Pancreas (tissue), 10 donors: ENCODE measurements at regions not wholly inside any gene's neighbourhood (a gene's known extent, or its start where the extent isn't known, plus 50 kb on each side); places are given as distances from the start of the nearest gene placed in this dataset.

ENCODE experiments used
- ATAC-seq, 4 donors: fragments of 200-7000 bp; cut with Tn5 transposase; one replicate each; pipeline versions ENCODE4 v1.8.0 to v1.9.1; 2020; ENCODE audit warnings: mild to moderate bottlenecking in 4 of 4, moderate library complexity in 4 of 4
- DNase-seq, 6 donors: peaks; one replicate each; pipeline ENCODE4 v3.0.0-alpha.2; 2020
- FAIRE-seq: peaks from 2 replicates; lab custom pipeline; 2012; peaks lifted over from hg19 to GRCh38; lab: Jason Lieb, UNC
- H3K27ac ChIP-seq, 4 donors: fragments of 200-600 bp; sonication (generic); 1 replicate in 3 of 4; 2 replicates in 1 of 4; pipeline versions ENCODE4 v1.5.0 to v1.8.0; 2020
- H3K27me3 ChIP-seq, 4 donors: fragments of 200-600 bp; one replicate each; pipeline ENCODE4 v1.8.0; 2021
- H3K36me3 ChIP-seq, 3 donors: fragments of 200-600 bp; sonication (generic) in 1 of 3; one replicate each; pipeline versions ENCODE4 v1.5.0 to v1.8.0; 2020 to 2021
- H3K4me1 ChIP-seq, 3 donors: fragments of 200-600 bp; one replicate each; pipeline ENCODE4 v1.8.0; 2021
- H3K4me3 ChIP-seq, 4 donors: fragments of 200-600 bp; sonication (generic) in 2 of 4; one replicate each; pipeline versions ENCODE4 v1.5.0 to v1.8.0; 2020 to 2021
- H3K9me3 ChIP-seq, 4 donors: fragments of 200-600 bp; one replicate each; pipeline ENCODE4 v1.8.0; 2021
- WGBS, 2 donors: extraction: QIAGEN DNeasy Blood & Tissue Kit; methylation state at CpG; one replicate each; pipeline ENCODE4 v1.1.7; 2013; 5-methylcytosine and 5-hydroxymethylcytosine counted together
- intact Hi-C, 3 donors: fragments of 100-400 bp; cut with DNase I; formaldehyde crosslinking; loops; one replicate each; pipeline versions ENCODE4 v1.11.1 to v1.14.2; 2022
- TF ChIP-seq, protein P1 (sequence below), 4 donors: fragments of 200-600 bp; sonication (generic) in 3 of 4; IDR thresholded peaks; one replicate each; pipeline versions ENCODE4 v1.5.0 to v1.8.0; 2021; ENCODE audit warnings: antibody characterized with exemption in 4 of 4
- donor health status: healthy with polysubstance abuse.
- donor health status: DM: no; HTN: no; CAD: no; lungs with moderate emphysema.
- donor health status: DM: no; HTN: no; CAD: no.
- donor health status: control.
- donor health status: control.
- donor health status: Bipolar disorder and iron deficiency.
- donor health status: DM: yes; HTN: yes; CAD: no.
- donor health status: DM: no; HTN: no; CAD: no.
- donor health status: DM: no; HTN: no; CAD: no.
- donor health status: DM: yes; HTN: yes; CAD: no.

DNA sequence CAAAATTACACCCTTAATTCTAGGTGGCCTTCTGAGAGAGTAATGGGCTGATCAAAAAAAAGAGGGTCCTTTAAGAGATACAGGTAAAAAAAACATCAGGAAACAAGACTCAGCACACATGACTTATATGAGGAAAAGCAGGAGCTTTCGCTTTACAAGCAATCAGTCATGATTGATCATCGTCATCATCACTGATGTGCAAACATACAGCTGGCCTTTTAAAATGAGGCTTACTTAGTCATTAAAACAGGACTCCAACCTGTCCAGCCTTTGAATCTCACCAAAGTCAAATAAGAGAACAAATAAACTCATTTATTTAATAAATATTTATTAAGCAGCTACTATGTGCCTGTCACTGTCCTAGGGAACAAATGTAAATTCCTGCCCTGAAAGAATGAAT lies 255.3 kb downstream of the SKAP2 start:
- ATAC-seq (no peak), DNase-seq (no peak), FAIRE-seq (no peak)
- no peak overlapping the region for H3K4me3 ChIP-seq
- H3K27ac ChIP-seq = no peak overlapping the region
- intact Hi-C loops = no loop called here
- H3K4me1 ChIP-seq = no peaks in the 10 kb centered on the region
- TF ChIP-seq, protein P1, sequence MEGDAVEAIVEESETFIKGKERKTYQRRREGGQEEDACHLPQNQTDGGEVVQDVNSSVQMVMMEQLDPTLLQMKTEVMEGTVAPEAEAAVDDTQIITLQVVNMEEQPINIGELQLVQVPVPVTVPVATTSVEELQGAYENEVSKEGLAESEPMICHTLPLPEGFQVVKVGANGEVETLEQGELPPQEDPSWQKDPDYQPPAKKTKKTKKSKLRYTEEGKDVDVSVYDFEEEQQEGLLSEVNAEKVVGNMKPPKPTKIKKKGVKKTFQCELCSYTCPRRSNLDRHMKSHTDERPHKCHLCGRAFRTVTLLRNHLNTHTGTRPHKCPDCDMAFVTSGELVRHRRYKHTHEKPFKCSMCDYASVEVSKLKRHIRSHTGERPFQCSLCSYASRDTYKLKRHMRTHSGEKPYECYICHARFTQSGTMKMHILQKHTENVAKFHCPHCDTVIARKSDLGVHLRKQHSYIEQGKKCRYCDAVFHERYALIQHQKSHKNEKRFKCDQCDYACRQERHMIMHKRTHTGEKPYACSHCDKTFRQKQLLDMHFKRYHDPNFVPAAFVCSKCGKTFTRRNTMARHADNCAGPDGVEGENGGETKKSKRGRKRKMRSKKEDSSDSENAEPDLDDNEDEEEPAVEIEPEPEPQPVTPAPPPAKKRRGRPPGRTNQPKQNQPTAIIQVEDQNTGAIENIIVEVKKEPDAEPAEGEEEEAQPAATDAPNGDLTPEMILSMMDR (IDR thresholded peaks at IDR 0.05) = no peak
- no peaks in the 10 kb centered on the region for H3K9me3 ChIP-seq
- H3K36me3 ChIP-seq = no peaks in the 10 kb centered on the region
- 54 to 75% methylated on average over 2 of the region's 2 CpGs for WGBS, 2 donors
- no peaks in the 10 kb centered on the region for H3K27me3 ChIP-seq

- Histone ChIP-seq H3K4me1 (no peaks in the 10 kb centered on the region), H3K4me3 (no peak overlapping the region), H3K27me3 (no peaks in the 10 kb centered on the region), H3K36me3 (no peaks in the 10 kb centered on the region), H3K9me3 (no peaks in the 10 kb centered on the region), H3K27ac (no peak overlapping the region)
- FAIRE-seq (no peak), ATAC-seq (no peak), DNase-seq (no peak)
- 80 to 83% methylated on average over 6 of the region's 6 CpGs for WGBS, 2 donors
- TF ChIP-seq, protein P1 (IDR thresholded peaks at IDR 0.05) = no peak
- intact Hi-C loops = no loop called here
Observed at GRCh38 chr7:26609532-26609931, 254.9 kb downstream of the SKAP2 start.

- intact Hi-C loops = no loop called here
- Histone ChIP-seq H3K4me3 (no peak overlapping the region), H3K9me3 (no peaks in the 10 kb centered on the region), H3K36me3 (no peaks in the 10 kb centered on the region), H3K27me3 (no peaks in the 10 kb centered on the region), H3K27ac (no peak overlapping the region), H3K4me1 (no peaks in the 10 kb centered on the region)
- 92 to 93% methylated on average over 11 of the region's 11 CpGs for WGBS, 2 donors
- FAIRE-seq = no peak
- ATAC-seq = no peak
- DNase-seq = no peak
- TF ChIP-seq, protein P1 (IDR thresholded peaks at IDR 0.05) = no peak
Observed at GRCh38 chr7:26612742-26613141, 251.6 kb downstream of the SKAP2 start.

- DNase-seq (no peak), ATAC-seq (no peak), FAIRE-seq (no peak)
- H3K27ac ChIP-seq = no peak overlapping the region
- H3K27me3 ChIP-seq = no peaks in the 10 kb centered on the region
- no peaks in the 10 kb centered on the region for H3K36me3 ChIP-seq
- TF ChIP-seq, protein P1 (IDR thresholded peaks at IDR 0.05) = no peak
- intact Hi-C loops = no loop called here
- 84 to 88% methylated on average over 10 to 11 of the region's 11 CpGs for WGBS, 2 donors
- no peaks in the 10 kb centered on the region for H3K4me1 ChIP-seq
- no peaks in the 10 kb centered on the region for H3K9me3 ChIP-seq
- H3K4me3 ChIP-seq = no peak overlapping the region
Observed at GRCh38 chr7:26614503-26614902, 249.9 kb downstream of the SKAP2 start.

GRCh38 chr7:26616235-26616634 lies 248.2 kb downstream of the SKAP2 start:
- no peaks in the 10 kb centered on the region for H3K27me3 ChIP-seq
- WGBS, 2 donors = 89 to 95% methylated on average over 7 of the region's 7 CpGs
- H3K4me3 ChIP-seq = no peak overlapping the region
- ATAC-seq (no peak), DNase-seq (no peak), FAIRE-seq (no peak)
- H3K27ac ChIP-seq = no peak overlapping the region
- H3K36me3 ChIP-seq = no peaks in the 10 kb centered on the region
- H3K9me3 ChIP-seq = no peaks in the 10 kb centered on the region
- no peaks in the 10 kb centered on the region for H3K4me1 ChIP-seq
- intact Hi-C loops = no loop called here
- TF ChIP-seq, protein P1 (IDR thresholded peaks at IDR 0.05) = no peak
